ENCODE measurements at regions not wholly inside any gene's neighbourhood (a gene's known extent, or its start where the extent isn't known, plus 50 kb on each side); places are given as distances from the start of the nearest gene placed in this dataset.

GRCh38 chr3:150165396-150166094, 194.8 kb upstream of the PFN2 start:
- intact Hi-C loops (cut with DNase I) = no loop called here

GRCh38 chr3:150161011-150161410, 190.3 kb upstream of the PFN2 start:
- TF ChIP-seq, protein P1, sequence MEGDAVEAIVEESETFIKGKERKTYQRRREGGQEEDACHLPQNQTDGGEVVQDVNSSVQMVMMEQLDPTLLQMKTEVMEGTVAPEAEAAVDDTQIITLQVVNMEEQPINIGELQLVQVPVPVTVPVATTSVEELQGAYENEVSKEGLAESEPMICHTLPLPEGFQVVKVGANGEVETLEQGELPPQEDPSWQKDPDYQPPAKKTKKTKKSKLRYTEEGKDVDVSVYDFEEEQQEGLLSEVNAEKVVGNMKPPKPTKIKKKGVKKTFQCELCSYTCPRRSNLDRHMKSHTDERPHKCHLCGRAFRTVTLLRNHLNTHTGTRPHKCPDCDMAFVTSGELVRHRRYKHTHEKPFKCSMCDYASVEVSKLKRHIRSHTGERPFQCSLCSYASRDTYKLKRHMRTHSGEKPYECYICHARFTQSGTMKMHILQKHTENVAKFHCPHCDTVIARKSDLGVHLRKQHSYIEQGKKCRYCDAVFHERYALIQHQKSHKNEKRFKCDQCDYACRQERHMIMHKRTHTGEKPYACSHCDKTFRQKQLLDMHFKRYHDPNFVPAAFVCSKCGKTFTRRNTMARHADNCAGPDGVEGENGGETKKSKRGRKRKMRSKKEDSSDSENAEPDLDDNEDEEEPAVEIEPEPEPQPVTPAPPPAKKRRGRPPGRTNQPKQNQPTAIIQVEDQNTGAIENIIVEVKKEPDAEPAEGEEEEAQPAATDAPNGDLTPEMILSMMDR (IDR thresholded peaks at IDR 0.05) = no peak
- H3K4me3 ChIP-seq = no peak overlapping the region
- no peaks in the 10 kb centered on the region for H3K9me3 ChIP-seq
- H3K9ac ChIP-seq (ENCODE audit: low read depth in 2 of 2, low read length in 2 of 2) = no peak overlapping the region
- no peak overlapping the region for H3K27ac ChIP-seq
- no peaks in the 10 kb centered on the region for H3K36me3 ChIP-seq
- H3K27me3 ChIP-seq = no peaks in the 10 kb centered on the region
- no peak for DNase-seq
- intact Hi-C loops (cut with DNase I) = no loop called here
- H3K4me1 ChIP-seq = no peaks in the 10 kb centered on the region

More at GRCh38 chr3:150165396-150166094, 194.8 kb upstream of the PFN2 start:
- Histone ChIP-seq H3K4me1 (no peaks in the 10 kb centered on the region), H3K36me3 (no peaks in the 10 kb centered on the region), H3K27ac (no peak overlapping the region), H3K27me3 (no peaks in the 10 kb centered on the region), H3K9me3 (no peaks in the 10 kb centered on the region), H3K9ac (ENCODE audit: low read depth in 2 of 2, low read length in 2 of 2) (no peak overlapping the region), H3K4me3 (no peak overlapping the region)
- no peak for DNase-seq
- TF ChIP-seq, protein P1 (IDR thresholded peaks at IDR 0.05) = no peak

DNA sequence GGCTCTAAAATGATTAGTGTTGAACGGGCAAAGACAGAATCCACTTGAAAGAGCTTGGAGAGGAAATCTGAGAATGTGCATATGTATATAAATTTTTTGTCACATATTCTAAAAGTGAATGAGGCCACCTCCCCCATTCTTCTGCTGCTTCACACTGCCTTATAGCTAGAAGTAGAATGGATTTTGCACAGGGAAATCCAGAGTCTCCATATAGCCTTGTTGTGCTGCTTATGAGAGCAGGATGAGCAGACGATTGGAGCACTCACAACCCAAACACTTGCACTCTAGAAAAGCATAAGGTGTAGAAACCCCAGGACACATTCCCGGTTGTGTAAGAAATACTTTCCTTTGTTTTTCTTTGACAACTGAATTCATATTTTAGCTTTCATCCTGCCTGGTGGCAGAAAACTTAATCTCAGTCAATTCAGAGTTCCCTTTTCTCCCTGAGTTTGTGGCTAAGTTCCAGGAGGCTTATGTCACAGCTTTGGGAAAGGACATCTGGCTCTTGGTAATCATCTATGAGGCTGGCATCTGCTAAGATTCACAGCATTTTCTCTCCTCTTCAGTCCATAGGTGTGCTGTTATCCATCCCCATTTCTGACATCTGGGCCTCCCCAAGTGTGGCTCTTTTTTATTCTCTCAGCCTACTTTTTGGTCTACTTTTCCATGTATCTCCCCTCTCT, 188.4 kb upstream of the PFN2 start:
- Histone ChIP-seq H3K27ac (no peak overlapping the region), H3K4me3 (no peak overlapping the region), H3K9me3 (no peaks in the 10 kb centered on the region), H3K36me3 (no peaks in the 10 kb centered on the region), H3K4me1 (no peaks in the 10 kb centered on the region), H3K9ac (ENCODE audit: low read depth in 2 of 2, low read length in 2 of 2) (no peak overlapping the region), H3K27me3 (no peaks in the 10 kb centered on the region)
- TF ChIP-seq, protein P1 (IDR thresholded peaks at IDR 0.05) = no peak
- DNase-seq = no peak
- intact Hi-C loops (cut with DNase I) = no loop called here

- no peaks in the 10 kb centered on the region for H3K4me1 ChIP-seq
- TF ChIP-seq, protein P1 (IDR thresholded peaks at IDR 0.05) = no peak
- H3K9ac ChIP-seq (ENCODE audit: low read depth in 2 of 2, low read length in 2 of 2) = no peak overlapping the region
- no peak overlapping the region for H3K4me3 ChIP-seq
- H3K9me3 ChIP-seq = no peaks in the 10 kb centered on the region
- no peaks in the 10 kb centered on the region for H3K36me3 ChIP-seq
- intact Hi-C loops (cut with DNase I) = no loop called here
- no peak for DNase-seq
- no peaks in the 10 kb centered on the region for H3K27me3 ChIP-seq
- H3K27ac ChIP-seq = no peak overlapping the region
Observed at GRCh38 chr3:150152567-150152966, 181.9 kb upstream of the PFN2 start.

DNA sequence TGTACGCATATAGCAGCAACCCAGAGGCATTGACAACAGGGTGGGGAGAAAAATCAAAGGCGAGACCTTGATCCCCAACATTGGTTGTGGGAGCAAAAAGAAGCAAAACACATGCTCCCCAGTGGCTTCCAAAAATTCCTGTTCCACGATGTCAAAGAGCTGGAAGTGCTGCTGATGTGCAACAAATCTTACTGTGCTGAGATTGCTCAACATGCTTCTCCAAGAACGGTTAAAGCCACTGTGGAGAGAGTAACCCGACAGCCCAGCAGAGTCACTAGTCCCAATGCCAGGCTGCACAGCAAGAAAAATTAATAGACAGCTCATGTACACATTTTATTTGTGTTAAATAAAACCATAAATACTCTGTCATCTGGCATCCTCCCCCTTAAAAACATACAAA, 179.9 kb upstream of the PFN2 start:
- H3K9ac ChIP-seq (ENCODE audit: low read depth in 2 of 2, low read length in 2 of 2) = no peak overlapping the region
- H3K4me3 ChIP-seq = no peak overlapping the region
- no peak for DNase-seq
- H3K27me3 ChIP-seq = no peaks in the 10 kb centered on the region
- no peaks in the 10 kb centered on the region for H3K36me3 ChIP-seq
- no peaks in the 10 kb centered on the region for H3K4me1 ChIP-seq
- intact Hi-C loops (cut with DNase I) = no loop called here
- TF ChIP-seq, protein P1 (IDR thresholded peaks at IDR 0.05) = no peak
- no peaks in the 10 kb centered on the region for H3K9me3 ChIP-seq
- no peak overlapping the region for H3K27ac ChIP-seq
